HG02943 (cell line): ENCODE measurements at regions not wholly inside any gene's neighbourhood (a gene's known extent, or its start where the extent isn't known, plus 50 kb on each side); places are given as distances from the start of the nearest gene placed in this dataset.

Source experiments
- ATAC-seq: cut with Tn5 transposase; IDR thresholded peaks from one replicate; pipeline ENCODE4 v1.9.1; 2021; ENCODE audit warnings: mild to moderate bottlenecking, low read depth, moderate library complexity; ENCODE audit not compliant: unreplicated experiment

DNA sequence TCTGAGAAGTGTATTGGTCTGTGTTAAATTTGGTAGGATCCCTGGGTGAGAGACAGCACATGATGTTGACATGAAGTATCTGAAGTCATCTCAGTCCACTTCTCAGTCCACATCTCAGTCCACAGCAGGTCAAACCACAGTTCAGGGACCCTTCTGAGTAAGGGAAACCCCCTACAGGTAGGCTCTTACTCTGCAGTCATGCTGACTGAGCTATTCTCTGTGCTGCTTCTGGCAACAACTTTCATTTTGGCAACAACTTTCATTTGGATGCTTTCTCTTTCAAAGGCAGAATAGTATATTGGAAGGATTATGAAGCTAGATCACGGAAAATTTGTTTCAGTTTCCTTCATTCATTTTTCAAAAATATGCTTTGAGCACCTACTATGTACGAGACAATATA is 178.2 kb upstream of the GOLIM4 start:
- ATAC-seq, result peak; percentile 62

DNA sequence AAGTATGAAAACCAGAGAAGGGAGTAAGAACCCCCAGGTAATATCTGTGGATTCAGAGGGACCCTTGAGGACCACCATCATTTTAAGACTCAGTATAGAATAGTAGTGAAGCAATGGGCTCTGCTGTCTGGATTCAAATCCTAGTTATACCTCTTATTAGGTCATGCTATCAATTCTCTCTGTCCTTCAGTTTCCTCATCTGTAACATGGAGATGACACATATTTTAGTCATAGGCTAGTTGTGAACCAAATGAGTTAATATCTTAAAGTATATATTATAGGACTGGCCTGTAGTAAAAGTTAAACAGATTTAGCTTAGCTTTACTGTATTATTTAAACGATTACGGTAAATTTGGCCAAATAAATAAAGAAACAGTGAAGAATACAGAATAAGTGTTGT is 177.3 kb upstream of the GOLIM4 start:
- ATAC-seq, result no peak

DNA sequence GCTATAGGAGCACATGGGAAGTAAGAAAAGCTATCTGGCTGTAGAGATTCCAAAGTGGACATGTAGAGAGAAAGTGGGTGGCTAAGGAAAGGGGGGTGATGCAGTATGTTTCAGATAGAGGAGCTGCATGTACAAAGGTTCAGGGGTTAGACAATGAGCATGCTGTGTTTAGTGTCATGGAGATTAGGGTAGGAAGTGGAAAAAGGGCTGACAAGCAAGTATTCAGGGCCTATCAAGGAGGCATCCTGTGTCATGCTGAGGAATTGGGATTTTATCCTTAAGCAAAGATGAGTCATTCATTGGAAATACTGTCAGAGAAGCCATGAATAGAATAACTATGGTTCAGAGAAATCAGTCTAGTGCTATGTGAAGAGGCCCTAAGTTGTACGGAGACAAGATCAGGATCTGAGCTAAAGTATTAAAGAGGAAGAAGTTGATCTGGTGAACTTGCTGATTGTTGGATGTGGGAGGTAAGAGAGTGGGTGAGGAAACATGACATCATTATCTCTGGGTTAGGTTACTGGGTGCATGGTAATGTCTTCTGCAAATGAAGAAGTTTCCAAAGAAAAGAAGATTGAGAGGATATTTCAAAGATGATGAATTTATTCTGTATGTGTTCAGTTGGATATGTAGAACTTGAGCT is 176.7 kb upstream of the GOLIM4 start:
- ATAC-seq, result no peak

DNA sequence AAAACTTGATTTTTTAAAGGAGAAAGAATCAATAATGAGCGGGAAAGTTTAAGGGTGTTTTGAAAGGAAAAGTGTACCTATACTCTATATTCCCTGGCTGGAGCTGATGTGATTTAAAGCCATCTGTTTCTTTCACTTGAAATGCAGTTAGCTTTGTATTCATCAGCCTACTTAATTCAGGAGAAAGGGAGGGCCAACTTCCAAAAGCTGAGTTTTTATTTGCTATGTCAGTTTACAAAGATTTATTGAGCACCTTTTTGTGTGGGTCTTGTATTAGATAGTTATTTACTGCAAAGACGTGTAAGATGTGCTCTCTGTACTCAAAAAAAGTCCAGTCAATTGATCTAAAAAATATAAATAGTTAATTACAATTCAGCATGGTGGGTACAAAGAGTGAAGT is 176.2 kb upstream of the GOLIM4 start:
- no peak for ATAC-seq

DNA sequence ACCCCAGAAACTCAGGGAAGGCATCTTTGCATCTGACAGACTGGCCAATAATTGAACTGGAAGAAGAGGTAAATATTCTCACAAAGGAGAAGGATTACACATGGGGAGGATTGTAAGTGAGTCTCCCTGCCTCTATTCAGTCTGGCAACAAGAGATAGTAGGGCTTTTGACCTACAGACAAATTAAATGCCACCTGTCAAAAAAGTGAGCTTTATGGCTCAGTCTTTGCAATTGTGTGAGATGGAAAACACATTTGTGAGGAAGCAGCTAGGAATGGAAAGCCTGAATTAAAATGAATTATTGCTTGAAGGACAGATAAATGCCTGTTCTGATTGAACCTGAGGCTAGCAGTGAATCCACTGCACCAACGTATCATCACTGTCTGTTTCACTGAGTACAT is 173.3 kb upstream of the GOLIM4 start:
- no peak for ATAC-seq

DNA sequence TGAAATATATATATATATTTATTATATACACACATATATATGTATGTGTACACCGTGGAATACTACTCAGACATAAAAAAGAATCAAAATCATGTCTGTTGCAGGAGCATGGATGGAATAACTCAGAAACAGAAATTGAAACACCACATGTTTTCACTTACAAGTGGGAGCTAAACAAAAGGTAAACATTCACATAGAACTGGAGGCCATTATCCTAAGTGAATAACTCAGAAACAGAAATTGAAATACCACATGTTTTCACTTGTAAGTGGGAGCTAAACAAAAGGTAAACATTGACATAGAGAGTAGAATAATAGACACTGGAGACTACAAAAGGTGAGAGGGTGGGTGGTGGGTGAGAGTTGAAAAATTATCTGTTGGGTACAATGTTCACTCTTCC is 171.5 kb upstream of the GOLIM4 start:
- no peak for ATAC-seq

DNA sequence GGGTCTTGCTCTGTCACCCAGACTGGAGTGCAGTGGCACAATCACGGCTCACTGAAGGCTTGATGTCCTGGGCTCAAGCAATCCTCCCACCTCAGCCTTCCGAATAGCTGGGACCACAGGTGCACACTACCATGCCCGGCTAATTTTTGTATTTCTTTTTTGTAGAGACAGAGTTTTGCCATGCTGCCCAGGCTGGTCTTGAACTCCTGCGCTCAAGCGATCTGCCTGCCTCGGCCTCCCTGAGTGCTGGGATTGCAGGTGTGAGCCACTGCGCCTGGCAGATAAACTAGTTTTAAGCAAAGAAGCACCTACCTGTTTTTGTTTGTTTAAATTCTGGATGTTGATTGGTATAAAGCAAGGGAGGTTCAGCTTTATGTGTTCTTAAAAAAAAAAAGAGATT is 170.6 kb upstream of the GOLIM4 start:
- no peak for ATAC-seq

DNA sequence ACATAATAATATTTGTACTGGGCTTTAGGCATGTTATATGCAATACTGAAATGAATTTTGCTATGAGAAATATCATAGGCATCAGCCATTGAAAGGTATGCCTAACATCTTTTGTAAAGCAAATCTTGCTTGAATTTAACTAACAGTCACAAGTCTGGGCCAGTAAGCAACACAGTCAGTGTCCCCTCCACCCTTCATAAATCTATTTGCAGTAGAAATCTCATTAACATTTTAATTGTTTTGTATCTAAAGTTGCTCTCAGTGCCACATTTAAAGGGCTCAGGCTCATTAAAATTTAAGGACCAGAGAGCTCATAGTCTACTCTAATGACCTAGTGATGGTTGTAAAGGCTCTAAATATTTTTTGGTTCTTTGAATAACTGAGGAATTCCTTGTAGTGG is 167.2 kb upstream of the GOLIM4 start:
- ATAC-seq, result no peak

DNA sequence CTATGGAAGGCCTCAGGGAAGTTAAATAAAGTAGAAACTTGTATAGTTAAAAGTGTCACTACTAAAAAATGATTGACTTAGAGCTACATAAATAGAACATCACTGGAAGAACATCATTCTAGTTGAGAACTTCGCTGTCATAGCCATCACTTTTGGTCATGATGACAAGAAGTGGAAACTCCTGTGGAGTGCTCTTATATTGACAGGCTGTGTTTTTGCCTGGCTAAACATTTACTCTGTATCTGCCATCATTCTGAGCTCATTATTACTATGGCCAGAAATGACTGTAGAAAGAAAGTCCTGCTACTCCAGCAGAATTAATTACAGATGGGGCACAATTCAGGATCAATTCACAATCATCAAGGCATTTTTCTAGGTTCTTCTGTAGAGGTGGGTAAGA is 165.1 kb upstream of the GOLIM4 start:
- ATAC-seq, result peak; percentile 83

DNA sequence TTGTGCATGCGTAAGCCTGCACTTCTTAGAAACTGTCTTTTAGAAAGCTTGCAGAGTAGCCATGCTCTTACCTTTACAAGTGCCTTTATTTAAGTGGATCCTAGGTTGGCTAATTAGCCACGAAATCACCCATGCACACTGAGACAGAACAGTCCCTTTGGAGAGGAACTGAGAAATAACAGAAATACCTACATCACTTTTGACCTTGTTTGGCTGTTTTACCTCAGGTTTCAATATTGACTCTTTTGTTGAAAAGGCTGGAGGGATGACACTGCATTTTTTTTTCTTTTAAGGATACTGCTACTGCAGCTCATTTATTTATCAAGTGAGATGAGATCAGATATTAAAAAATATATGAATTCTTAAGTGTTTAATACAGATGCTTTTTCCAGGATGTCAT is 155.6 kb upstream of the GOLIM4 start:
- ATAC-seq, result no peak

DNA sequence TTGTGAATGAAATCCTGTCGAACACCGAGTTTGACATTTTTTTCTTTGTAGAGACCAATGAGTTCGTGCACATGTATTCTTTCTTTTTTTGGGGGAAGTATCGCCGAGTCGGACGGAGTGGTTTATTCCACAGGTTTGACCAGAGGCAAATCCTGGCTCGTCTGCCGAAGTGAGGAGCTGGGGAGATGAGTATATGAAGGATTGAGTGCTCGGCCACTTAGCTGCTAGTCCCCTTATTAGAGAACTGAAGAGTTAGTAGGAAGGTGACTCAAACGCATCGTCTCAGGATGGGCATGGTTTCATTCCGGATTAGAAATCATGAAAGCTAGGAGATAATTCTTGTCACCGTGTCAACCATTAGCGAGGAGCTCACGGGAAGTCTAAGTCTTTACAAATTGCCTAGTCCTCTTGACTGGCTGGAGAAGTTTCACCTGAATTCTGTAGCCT is 154.7 kb upstream of the GOLIM4 start:
- no peak for ATAC-seq

DNA sequence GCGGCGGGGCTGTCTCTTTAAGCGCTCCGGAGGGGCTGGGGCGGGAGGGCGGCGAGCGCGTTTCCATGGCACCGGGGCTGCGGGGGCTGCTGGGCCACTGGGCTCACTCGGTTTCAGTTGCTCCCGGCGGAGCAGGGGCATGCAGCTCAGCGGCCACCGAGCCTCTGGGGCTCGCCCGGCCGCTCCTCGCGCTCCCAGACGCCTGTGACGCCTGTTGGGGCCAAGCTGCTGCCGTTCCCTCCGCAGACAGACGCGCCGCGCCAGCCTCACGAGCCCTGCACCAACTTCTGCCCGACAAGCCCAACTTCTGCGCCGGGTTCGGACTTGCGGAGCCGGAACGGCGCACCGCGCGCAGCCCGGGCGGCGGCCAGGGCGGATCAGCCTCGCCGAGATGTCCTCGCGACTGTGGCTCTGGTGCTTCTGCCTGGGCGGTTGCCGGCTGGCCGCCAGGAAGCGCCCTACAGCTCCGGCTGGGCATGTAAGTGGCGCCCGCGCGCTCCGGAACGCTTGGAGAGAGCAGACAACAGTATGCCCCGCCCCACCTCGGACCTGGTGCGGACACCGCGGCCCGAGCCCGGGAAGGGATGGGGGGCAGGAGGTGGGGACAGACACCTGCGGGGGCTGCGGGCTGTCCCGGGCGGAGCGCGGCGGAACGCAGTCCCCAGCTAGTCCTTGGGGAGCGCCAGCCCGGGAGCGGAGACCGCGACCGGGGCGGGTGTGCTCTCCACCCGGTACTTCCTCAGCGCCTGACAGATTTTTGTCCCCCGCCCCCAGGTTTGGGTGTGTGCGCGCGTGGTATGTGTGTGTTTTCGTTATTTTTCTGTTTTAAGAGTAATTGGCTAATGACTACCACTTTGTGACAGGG is 154.1 kb upstream of the GOLIM4 start:
- ATAC-seq, result peak; percentile 77

DNA sequence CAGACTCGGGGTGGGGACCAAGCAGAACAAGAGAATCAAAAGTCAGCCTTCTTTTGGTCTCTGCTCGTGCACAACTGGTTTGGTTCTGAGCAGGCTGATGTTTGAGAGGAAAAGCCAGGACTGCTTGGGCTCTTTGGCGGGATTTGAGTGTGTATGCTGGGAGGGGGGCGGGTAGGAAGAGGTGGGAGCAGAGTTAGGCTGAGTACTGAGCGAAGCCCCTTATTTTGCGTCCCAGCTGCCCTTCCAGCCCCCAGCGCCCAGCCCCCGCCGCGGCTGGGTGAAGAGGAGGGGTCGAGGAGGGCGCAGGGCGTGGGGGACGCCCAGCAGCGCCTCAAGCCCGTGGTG is 153.5 kb upstream of the GOLIM4 start:
- peak; percentile 7 for ATAC-seq

DNA sequence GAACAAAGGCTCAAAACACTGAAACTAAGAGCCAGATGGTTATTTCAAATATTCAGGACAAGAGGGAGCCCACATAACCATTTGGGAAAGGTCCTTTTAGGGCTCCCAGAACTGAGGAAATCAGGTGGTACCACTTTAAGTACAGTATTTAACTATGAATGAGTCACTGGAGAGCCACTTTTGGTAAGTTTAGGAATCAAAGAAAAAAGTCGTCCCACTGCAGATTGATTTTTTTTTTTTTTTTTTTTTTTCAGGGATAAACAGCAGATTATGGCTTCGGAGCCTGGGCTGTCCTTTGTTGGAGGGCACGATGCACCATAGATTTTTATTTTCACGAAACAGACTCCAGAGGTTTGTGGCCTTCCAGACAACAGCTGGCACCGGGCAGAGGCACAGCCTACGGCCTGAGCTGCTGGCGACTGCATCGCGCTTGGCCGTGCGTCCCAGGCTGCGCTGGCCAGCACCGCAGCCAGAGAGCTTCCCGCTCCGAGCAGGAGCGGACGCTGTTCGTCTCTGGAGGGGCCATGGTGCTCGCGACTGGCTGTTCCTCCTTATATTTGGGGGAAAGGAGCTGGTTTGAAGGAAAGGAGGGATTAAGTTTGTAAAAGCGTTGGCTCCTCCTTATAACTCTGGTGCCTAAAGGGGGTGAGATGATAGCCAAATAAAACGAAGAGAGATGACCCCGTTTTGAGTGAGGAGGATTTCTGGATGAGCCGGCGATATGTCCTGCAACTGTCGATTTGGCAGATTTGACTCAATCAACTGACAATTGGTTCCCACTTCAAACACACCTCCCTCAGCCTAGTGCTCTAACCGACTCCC is 152.9 kb upstream of the GOLIM4 start:
- ATAC-seq, result no peak

DNA sequence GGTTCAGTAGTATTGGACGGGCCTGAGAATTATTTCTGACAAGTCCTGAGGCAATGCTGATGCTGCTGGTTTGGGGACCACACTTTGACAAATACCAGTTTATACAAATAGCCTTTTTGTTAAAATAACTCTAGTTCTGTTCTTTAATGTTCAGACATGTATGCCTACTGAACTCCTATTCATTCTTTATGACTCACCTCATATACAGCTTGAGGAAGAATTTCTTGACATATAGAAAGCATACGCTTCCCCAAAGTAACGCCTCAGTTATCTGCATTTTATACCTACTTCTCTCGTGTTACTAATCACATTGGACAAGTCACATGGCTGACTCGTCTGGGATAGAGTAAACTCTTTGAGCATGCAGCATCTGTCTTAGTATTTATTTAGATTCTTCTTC is 145.4 kb upstream of the GOLIM4 start:
- ATAC-seq, result no peak

DNA sequence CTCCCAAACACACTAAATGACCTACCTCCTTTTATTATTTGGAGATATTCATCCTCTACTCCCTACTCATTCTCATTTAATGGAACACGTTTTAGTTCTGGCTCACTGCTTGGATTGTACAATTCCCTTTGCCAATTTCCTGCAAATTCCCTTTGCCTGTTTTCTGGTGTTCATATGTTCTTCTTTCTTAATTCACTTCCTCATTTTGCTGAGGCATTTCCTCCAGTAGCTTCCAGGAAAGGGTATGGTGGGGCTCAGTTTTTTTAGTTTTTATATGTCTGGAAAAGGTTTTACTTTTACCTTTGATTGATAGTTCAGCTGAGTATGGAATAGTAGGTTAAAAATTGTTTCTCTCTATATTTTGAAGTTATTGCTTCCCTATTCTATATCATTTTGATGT is 143.6 kb upstream of the GOLIM4 start:
- no peak for ATAC-seq

DNA sequence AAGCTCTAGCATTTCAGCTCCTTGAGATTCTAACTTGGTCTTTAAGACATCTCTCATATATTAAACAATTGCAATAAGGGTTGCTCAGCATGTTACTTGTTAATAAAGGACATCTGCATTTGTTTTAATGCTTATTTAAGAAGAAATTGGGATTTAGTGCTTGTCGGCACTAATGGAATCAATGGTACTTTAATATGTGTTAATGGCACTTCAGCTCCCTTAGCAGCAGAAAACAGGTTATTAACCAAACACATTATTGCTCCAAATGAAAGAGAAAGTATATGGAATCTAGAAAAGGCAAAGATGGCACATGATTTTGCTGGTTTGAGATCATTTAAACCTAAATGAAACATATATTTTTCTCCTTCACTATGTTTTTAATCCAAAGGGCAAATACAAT is 137.3 kb upstream of the GOLIM4 start:
- ATAC-seq, result no peak

DNA sequence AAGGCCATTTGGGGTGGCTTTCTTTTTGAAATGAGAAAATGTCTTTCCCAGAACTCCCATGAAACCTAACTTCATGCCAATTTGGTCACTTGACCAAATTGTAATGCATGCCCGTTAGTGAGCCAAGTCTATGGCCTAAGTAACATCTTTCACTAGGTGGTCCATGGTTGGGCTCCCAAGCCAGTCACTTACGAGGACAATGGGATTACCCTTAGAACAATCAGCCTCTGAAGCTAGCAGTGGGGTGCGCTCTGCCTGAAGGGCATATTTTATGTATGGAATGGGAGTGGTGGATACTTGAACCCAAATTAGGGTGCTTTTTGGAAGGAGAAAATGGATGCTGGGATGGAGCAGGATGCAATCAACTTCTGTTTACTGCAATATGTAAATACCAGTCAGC is 127.4 kb upstream of the GOLIM4 start:
- ATAC-seq, result no peak

DNA sequence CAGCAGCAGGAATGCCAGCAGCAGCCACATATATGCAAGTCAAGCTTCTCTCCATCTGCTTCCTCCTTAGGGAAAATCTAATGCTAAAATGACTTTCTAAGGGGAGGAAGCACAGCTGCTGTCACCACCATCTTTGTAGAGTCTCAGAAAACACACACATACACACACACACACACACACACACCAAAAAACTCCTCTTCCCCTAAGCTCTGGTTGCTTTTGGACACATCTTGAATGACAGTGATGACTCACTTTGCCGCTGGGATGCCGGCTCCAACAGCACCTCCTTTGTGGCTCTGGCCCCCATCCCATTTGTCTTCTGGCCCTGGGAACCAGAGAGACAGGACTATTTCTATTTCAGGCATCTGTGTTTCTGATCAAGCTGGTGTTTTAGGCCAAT is 124.8 kb upstream of the GOLIM4 start:
- ATAC-seq, result no peak

DNA sequence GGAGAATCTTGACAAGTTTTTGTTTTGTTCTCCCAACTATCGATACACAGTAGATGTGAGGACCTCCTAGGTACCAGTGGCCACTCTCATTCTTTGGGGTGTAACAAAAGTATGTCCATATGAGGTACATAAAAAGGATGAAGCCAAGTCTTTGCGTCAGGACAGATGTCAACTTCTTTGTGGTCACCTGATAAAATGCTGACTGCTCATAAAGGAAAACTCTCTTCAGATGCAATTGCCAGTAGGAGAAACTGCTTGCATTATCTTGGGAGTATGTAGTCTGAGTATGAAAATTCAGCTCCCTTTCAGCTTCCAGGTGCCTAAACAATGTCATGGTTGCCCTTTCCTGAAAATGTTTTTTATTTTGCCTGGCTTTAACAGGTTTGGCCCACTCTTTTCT is 123.8 kb upstream of the GOLIM4 start:
- ATAC-seq, result no peak

DNA sequence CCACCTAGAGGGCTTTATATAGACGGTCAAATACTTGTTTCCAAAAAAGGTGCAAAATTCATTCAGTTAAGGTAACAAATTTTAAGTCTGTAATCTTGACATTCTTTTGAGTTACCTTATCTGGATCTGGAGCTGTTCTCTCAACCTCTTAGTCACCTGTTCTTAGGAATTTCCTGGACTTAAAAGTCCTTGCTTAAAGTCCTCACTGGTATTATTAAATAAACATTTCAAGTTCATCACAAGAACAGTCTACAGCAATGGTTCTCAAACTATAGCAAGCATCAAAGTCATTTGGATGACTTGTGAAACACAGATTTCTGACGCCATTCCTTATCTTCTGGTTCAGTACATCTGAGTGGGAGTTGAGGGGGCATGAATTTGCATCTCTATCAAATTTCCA is 122.9 kb upstream of the GOLIM4 start:
- no peak for ATAC-seq
